GM19455 (cell line): ENCODE measurements at regions not wholly inside any gene's neighbourhood (a gene's known extent, or its start where the extent isn't known, plus 50 kb on each side); places are given as distances from the start of the nearest gene placed in this dataset.

Source experiments
- ATAC-seq: cut with Tn5 transposase; IDR thresholded peaks from one replicate; pipeline ENCODE4 v1.9.1; 2021; ENCODE audit not compliant: unreplicated experiment

DNA sequence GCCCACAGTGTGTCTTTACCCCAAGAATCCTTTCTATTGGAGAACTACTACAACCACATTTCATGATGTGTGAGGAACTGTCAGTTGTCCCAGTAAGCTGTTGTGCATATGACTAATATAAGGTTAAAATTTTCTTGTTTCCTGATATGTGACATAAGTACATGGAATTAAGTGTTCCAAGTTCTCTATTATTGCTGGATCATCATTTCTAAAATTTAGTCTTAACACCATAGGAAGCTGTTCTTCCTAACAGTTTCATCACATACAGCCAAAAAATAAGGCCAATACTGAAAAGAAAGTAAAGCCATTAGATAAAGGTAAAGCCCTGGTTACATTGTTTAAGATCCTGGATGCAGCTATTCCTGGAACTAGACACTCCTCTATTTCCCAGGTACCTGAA, 620.9 kb upstream of the CDH8 start:
- ATAC-seq: no peak

DNA sequence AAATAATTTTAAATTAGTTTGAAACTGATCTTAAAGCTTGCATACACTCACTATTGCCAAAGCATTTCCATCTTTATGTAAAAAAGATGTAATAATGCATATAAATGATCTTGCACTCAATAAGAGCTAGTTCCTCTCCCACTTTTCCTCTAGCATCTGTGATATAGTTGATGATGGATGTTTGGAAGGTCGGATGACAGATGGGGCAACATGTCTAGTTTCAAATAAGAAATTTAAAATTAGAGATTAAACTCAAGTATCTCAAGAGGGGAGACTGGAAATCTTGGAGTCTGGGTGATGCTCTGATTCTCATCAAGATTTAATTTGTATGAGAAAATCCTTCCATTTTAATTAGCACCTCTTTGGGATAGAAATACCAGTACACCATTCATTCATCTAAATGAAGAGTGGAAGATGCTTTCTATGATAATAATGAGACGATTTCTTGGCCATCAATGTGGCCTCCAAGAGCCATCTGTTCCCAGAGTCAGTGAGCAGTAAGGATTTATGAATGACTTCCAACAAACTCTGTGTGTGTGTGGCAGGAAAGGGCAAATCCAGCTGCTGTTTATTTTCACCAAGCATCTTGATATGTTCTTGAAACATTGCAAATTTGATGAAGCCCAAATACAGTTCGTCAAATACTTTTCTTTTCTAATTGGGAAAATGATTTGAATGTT, 616.3 kb upstream of the CDH8 start:
- ATAC-seq: no peak

DNA sequence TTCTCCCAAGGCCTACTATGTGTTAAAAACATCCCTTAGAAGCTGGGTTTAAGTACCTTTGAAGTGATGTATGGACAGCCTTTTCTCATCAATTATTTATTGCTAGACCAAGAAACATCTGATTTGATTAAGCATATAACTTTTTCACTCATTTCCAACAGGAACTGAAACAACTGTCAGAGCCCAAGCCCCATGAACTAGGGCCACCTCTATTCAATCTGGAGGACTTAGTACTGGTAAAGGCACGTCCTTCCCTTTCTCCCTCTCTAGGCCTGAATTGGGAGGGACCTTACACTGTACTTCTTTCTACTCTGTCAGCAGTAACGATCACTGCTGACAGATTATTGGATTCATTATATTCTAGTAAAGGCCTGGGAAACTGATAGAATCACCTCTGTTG, 612.0 kb upstream of the CDH8 start:
- no peak for ATAC-seq

DNA sequence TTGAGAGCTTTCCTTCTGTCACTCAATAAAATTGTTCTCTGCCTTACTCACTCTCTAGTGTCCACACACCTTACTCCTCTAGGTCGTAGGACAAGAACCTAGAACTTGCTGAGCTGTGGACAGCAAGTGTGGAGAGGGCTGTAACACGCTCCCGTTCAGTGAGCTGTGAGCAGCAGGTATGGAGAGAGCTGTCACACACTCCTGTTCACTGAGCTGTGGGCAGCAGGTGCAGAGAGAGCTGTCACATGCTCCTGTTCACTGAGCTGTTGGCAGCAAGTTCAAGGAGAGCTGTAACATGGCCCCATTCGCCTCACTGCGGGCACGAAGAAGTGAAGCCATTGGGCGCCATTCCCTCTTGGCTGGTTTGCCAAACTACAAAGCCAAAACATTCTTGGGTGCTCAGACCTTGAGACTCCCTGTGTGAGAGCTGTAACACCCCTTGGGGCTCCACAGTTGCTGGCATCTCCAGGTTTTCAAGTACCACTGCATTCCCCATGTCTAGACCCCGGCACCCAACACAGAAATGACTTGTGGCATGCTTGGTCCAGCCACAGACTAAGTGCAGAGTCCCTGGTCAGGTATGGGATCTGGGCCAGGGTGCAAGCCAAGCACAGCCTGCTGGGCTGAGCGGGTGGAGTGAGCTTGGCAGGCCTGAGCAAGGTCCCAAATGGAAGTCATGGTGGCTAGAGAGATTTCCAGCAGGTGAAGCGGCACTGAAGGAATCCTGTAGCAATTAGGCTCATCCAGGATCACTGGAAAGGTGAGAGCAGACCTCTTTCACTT, 608.0 kb upstream of the CDH8 start:
- ATAC-seq: no peak

DNA sequence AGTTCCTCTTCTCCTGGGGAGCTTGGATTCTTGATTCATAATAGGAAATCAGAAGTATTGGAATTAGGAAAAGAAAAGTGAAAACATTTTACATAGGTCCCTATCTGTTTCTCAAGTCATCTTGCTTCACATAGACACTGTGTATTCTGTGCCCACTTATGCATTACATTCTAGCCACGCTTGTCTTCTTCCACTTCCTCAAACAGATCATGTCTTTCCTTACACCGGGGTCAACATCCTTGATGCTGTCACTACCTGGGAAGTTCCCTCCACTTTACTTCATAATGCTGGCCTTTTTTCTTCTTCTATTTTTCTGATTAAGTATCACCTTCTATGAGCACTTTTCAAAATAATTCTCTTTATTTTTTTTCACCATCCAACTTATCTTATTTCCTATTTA, 606.4 kb upstream of the CDH8 start:
- ATAC-seq: no peak

DNA sequence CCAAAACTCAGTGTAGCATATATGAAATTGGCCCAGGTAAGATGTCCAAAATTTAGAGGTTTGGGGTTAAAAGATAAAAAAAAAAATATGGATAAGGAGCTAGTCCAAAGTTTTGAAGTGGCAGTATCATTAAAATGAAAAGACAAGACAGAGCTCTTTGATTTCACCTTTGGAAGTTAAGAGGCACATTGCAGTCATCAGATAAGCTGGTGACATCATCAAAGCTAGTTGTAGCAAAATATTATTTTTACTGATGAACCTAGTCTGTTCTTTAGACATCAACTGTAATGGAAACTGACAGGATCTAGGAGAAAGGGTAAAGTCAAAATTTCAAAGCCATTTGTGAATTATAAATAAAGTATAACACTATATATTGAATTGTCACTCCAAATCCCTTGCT, 603.7 kb upstream of the CDH8 start:
- no peak for ATAC-seq

DNA sequence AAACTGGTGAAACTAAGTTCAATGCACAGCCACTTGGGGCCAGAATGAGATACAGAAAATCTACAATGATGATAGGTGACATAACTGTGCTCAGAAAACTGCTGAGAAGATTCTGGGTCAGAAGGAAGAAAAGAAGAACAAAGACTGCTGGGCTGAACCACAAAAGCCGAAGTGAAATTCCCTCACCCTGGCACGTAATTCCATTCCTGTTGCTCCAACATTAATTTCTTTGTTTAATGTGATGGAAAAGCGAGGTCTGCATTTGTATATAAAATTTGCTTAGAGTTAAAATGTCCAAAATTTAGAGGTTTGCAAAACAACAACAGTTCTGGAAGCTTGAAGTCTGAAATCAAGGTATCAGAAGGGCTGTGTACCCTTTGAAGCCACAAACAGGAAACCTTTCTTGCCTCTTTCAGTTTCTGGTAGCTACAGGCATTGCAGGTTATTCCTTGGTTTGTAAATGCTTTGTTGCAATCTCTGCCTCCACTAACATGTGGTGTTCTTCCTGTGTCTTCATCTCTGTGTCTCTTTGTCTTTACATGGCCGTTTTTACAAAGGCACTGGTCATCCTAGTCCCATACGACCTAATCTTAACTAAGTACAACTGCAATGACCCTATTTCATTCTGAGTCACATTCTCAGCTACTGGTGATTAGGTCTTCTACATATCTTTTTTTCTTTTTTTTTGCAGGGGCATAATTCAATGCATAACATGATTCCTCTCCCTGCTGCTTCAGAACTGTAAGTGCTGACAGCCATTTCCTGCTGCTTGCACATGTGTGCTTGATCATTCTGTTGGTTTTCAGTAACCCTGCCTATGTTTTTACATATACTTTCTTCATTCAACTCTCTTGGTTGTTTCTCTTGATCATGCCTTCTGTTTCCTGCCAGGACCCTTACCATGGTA, 603.0 kb upstream of the CDH8 start:
- peak; percentile 78 for ATAC-seq

DNA sequence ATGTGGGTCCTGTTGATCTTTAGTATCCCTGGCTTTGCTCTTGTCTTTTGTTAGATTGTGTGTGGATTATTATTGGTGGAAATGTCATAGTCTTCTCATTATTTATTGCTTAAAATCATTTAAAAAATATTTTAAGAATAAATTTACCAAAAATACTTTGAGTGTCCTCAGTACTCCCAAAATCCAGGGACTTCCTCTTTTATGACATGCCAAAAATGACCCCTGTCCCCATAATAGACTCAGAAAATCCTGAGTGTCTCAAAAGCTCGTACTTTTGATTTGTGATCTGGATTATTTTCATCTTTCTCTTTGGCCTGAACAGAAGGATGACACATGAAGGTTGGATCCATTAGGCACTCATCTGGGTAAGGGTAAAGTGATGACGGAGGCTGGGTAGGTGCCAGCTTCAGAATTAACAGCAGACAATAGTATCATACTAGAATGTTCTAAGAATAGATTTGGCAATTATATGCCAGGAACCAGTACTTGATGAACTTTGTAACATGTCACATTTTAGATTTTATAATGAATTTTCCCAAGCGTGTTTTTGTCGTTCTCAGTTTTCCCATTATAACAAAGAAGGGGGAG, 602.2 kb upstream of the CDH8 start:
- no peak for ATAC-seq

DNA sequence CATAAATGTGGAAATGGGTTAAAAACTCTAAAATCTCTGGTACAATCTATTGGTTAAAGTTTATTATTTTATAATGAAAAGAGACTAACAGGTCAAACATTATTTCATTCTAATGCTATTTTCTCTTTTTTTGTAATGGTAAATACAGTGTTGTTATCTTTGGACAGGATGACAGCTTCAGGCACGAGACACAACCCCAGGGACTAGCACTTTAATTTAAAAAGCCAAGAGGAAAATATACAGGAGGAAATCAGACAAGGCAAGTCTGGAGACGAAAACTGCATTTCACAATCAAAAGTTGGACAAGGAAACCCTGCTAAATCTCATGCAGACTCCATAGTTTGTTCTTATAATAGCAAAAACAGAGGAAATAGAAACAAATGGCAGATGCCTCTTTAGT, 589.1 kb upstream of the CDH8 start:
- ATAC-seq: no peak

DNA sequence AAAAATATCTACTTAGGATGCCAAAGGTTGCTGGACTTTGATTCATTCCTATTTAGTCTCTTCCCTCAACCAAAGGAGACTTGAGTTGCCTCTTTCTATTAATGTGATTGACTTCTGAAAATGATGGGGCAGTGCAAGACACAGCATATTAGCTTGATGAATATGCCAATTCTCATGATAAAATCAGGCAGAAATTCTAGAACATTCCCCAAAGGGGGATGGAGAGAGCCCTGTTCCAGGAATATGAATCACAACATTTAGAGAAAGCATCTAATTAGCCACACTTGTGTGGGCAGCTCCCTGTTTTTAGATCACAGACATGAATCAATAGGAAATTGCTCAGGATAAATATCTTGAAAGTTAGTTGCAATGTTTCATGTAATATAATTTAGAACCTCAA, 584.0 kb upstream of the CDH8 start:
- ATAC-seq: no peak

DNA sequence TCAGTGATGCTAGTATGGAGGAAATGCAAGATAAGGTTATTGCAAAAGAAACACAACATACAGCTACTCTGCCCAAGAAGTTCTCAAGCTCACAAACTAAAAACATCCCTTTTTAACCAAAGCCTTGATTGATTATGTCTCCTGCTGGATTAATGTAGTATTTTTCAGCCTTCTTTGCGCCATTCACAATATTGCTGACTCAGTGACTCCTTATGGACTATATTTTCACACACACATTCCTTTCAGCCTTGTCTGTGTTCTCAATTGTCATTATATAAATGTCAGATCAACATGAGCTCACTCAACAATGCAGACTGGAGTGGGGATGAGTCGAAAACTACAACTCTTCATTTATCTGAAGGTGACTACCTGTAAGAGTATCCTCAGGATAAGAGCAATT, 579.3 kb upstream of the CDH8 start:
- no peak for ATAC-seq

DNA sequence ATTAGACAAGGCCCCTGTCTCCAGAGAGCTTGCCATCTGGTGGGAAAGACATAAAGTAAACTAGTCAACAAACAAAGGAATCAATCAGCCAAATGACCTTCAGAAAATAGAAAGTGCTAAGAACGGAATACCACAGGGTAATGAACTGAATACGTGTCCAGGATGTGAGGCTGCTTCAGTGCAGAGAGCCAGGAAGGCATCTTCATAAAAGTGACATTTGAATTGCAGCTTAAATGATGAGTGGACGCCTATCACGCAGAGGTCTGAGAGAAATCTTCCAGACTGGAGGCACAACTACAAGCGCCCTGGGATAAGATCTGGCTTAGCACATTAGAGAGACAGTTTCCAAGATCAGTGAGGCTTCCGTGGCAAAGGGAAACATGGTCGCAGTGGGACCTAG, 574.1 kb upstream of the CDH8 start:
- ATAC-seq: no peak

DNA sequence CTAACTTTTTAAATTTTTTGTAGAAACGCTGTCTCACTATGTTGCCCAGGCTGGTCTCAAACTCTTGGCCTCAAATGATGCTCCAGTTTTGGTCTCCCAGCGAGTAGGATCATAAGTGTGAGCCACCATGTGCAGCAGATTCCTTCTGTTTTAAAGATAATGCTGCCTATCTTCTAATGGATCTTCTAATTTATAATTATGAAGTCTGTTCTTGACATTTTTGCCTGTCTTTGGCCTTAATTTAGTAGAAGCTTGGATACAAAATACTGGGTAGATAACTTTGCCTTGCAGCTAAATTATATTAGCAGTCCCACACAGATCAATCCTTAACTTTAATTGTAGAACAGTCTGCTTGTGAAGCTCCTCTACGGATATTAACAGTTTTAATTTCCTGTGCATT, 566.6 kb upstream of the CDH8 start:
- no peak for ATAC-seq

DNA sequence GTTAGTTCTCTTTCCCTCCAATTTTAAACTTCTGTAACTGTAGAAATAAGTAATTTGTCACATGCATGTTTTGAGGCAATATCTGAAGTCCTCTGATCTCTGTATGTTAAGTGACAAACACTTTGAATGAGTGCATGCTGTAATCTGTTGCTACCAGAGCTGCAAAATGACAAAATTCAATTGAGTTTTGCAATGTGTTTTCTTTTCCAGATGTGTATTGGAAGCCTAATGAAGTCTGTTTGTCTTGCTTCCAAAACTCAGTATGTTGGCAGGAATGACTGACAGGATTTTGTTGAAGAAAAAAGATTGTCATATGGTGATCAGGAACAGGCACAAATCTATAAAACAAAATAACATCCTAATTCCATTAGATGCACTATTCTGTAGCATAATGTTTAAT, 561.6 kb upstream of the CDH8 start:
- ATAC-seq: no peak

DNA sequence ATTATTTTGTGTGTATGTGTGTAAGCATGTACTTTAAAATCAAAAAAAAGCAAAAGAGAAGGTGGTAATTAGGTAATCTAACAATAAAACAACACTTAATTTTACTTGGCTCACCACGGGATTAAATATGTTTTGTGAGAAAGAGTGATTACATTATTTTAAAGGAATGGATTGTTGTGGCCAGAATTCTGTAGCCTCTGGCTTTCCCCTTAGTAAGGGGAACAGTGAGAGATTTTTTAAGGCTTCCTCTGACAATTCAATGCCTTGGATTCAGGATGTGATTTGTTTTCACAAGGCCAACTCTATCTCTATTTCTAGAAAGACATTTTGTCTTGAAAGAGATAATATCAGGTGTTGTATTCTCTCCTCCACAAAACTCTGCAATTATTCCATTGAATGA, 560.3 kb upstream of the CDH8 start:
- no peak for ATAC-seq

DNA sequence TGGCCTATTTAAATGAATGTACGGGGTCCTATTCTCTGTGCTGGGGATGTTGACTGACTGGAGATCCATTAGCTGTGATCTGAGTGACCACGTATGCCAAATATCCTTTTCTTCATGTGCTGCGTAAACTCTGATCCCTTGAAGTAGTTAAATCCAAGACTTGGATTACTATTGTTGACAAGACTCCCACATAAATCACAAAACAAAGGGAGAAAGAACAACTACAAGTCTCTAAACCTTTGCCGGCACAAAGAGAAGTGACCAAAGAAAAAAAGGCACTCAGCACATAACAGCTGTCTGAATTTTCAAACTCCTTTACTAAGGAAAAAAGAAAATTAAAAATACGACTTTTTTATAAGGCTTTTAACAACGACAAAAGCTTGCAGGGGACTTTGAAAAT, 559.9 kb upstream of the CDH8 start:
- no peak for ATAC-seq

DNA sequence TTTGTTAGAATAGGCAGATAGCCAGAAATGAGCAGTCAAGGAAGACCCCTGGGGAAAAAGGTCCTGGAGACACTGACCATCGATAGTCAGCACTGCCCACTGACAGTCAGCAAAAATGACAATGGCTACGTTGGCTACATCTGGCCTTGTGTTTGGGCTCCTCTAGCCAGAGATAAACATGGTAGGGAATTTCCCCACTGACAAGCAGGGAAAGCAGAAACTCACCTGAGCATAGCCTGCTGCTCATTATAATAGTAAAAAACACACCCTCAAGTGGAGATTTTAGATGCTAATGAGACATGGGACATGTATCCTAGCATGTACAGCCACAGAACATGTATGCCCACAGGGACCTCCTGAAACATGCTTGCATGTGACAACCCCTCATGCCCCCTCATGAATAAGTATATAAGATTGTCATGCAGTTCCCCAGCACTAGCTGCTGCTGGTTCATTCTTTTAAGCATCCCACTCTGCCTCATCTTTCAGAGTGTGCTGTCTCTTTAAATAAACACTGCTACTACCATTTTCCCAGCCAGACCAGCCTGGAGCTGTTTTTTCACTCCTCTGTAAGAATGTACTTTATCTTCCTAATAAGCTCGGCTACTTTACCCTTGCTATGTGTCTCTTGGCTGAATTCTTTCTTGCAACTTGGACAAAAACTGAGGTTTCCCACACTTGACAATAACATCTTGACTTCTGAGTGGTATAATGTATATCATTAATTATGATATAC, 550.1 kb upstream of the CDH8 start:
- no peak for ATAC-seq

DNA sequence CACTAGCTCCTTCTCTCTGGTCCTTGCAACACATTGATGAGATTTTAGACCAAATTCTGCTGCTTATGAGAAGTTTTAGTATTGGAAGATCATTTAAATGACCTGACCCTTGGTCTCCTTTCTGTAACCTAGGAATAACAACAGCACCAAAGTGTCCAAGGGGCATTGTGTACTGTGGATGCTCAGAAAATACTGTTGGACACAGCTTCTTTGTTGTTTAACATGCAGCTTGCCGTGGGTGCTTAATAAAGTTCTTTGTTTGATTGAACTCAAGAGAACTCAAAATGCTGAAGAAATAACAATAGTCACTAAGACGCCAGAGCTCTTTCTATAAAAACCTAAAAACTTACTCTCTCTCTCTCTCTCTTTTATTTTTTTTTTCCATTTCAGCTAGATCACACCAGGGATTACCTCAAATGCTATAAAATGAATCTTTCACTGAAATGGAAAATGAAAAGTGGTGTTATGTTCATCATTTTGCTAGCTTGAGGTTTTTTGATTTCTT, 548.9 kb upstream of the CDH8 start:
- no peak for ATAC-seq

DNA sequence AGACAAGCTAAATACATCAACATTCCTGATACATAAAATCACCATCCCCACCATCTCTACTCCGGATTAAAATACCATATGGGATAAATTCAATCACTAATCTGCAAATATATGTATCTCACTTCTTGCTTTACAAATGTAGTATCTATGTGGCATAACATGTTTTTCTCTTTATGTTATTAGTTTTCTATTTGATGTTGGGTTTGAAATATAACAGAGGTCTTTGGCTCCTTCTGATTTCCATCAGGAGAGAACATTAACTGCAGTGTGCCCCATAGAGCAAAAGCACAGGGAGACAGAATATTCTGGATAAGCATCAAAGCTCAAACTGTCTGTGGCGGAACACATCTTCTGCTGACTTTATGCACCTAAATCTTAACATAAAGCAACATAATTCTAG, 547.2 kb upstream of the CDH8 start:
- no peak for ATAC-seq

DNA sequence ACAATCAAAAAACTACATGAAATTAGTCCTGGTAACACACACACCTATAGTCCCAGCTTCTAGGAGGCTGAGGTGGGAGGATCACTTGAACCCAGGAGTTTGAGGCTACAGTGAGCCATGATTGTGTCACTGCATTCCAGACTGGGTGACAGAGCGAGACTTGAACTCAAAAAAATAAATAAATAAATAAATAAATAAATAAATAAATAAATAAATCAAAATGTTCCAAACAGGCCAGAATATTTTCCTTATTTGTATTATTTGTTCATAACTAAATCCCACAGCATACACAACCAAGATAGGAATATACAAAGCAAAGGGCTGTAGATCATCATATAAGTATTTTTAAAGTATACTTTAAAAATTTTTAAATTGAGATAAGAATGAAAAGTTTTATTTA, 537.2 kb upstream of the CDH8 start:
- no peak for ATAC-seq

DNA sequence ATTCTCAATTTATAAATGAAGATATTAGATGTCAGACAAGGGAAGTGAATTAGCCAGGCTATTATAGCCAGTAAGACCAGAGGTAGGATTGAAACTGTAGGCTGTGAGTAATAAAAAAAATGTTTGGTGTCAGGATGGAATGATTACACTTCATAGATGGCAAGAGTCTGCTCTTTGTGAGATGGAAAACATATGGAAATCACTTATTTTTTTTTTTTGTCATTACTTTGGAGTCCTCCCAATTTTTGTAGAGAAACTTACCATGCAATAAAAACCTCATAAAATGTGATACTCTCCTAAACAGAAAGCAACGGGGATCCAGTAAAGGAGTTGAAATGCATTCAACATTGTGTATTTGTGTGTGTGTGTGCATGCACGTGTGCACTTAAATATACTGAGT, 532.7 kb upstream of the CDH8 start:
- ATAC-seq: no peak
